Suprapubic skin (tissue), 4 donors: ENCODE measurements at regions not wholly inside any gene's neighbourhood (a gene's known extent, or its start where the extent isn't known, plus 50 kb on each side); places are given as distances from the start of the nearest gene placed in this dataset.

ENCODE experiments used
- DNase-seq, 2 donors: peaks; one replicate each; pipeline ENCODE4 v3.0.0-alpha.2; 2019; ENCODE audit warnings: low spot score in 2 of 2
- H3K27ac ChIP-seq: fragments of 200-600 bp; sonication (generic); one replicate; pipeline ENCODE4 v1.5.1; 2019
- H3K27me3 ChIP-seq: fragments of 200-600 bp; sonication (generic); one replicate; pipeline ENCODE4 v1.5.1; 2019
- H3K36me3 ChIP-seq: fragments of 200-600 bp; sonication (generic); one replicate; pipeline ENCODE4 v1.5.1; 2019
- H3K4me1 ChIP-seq: fragments of 200-600 bp; sonication (generic); one replicate; pipeline ENCODE4 v1.5.1; 2019
- H3K4me3 ChIP-seq: fragments of 200-600 bp; sonication (generic); one replicate; pipeline ENCODE4 v1.5.1; 2019; ENCODE audit warnings: mild to moderate bottlenecking
- H3K9me3 ChIP-seq: fragments of 200-600 bp; sonication (generic); one replicate; pipeline ENCODE4 v1.5.1; 2019
- EP300 ChIP-seq: sonication (generic); formaldehyde crosslinking; IDR thresholded peaks from one replicate; pipeline ENCODE4 v1.6.1; 2017; ENCODE audit warnings: antibody characterized with exemption
- POLR2A ChIP-seq, 2 donors: fragments of 450-650 bp; IDR thresholded peaks; one replicate each; pipeline ENCODE4 v1.6.1; 2017; ENCODE audit warnings: antibody characterized with exemption in 2 of 2, mild to moderate bottlenecking in 2 of 2, moderate library complexity in 2 of 2
- POLR2AphosphoS5 ChIP-seq, 3 donors: sonication (generic); formaldehyde crosslinking; IDR thresholded peaks; one replicate each; pipeline ENCODE4 v1.6.1; 2017; ENCODE audit warnings: antibody characterized with exemption in 3 of 3
- WGBS: methylation state at CpG from one replicate; pipeline ENCODE4 v1.1.5; 2018; 5-methylcytosine and 5-hydroxymethylcytosine counted together
- TF ChIP-seq, protein P1 (sequence below), 2 donors: fragments of 200-600 bp in 1 of 2; fragments of 450-650 bp in 1 of 2; sonication (generic) in 1 of 2; IDR thresholded peaks; one replicate each; pipeline ENCODE4 v1.5.1; 2016 to 2019; ENCODE audit warnings: antibody characterized with exemption in 2 of 2, mild to moderate bottlenecking in 1 of 2, moderate library complexity in 1 of 2

DNA sequence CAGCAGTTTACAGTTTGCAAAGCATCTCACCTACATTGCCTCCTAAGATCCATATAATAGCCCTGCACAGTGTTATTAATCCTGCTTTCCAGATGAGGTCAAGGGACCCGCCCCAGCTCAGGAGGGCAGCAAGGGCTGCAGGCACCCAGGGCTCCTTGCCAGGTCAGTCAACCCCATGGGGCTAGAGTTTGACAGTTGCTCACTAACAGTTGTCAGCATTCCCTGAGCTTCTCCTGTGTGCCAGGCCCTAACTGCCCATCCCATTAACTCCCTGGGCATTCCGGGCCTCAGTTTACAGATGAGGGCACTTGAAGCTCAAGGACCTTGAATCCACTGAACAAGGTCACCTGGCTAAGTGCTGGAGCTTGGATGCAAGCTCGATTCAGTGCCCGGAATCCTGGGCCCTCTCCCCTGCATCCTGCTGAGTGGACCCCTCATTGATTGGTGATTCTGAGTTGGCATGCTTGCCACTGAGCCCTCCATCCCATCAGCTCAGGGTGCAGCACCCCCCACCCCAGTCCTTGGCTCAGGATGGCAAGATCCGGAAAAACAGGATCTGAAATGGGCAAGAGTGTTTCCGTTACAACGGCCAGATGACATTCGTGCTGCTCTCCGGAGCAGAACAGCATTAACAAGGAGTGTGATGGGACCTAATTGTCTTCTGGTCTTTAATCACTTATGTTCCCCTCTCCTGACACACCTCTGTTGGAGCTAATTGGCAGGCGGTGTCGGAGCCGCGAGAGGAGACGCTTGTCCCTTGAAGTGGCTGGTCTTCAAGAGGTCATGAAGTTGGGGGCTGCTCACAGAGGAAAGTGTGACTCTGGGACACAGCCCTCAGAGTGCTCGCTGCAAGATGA, 87.4 kb upstream of the SHISAL1 start:
- Histone ChIP-seq H3K36me3 (no peaks in the 10 kb centered on the region), H3K4me3 (no peak overlapping the region), H3K27ac (no peak overlapping the region), H3K27me3 (peaks cover 36% of the 10 kb centered on the region), H3K9me3 (no peaks in the 10 kb centered on the region), H3K4me1 (peaks cover 2% of the 10 kb centered on the region)
- DNase-seq: peak in 1 of 2 donors; percentile 26
- WGBS: 56% methylated on average over 13 of the region's 15 CpGs
- TF ChIP-seq, protein P1, sequence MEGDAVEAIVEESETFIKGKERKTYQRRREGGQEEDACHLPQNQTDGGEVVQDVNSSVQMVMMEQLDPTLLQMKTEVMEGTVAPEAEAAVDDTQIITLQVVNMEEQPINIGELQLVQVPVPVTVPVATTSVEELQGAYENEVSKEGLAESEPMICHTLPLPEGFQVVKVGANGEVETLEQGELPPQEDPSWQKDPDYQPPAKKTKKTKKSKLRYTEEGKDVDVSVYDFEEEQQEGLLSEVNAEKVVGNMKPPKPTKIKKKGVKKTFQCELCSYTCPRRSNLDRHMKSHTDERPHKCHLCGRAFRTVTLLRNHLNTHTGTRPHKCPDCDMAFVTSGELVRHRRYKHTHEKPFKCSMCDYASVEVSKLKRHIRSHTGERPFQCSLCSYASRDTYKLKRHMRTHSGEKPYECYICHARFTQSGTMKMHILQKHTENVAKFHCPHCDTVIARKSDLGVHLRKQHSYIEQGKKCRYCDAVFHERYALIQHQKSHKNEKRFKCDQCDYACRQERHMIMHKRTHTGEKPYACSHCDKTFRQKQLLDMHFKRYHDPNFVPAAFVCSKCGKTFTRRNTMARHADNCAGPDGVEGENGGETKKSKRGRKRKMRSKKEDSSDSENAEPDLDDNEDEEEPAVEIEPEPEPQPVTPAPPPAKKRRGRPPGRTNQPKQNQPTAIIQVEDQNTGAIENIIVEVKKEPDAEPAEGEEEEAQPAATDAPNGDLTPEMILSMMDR (IDR thresholded peaks at IDR 0.05): no peak
- TF ChIP-seq POLR2AphosphoS5 (IDR thresholded peaks at IDR 0.05) (no peak), POLR2A (IDR thresholded peaks at IDR 0.05) (no peak), EP300 (no peak)

GRCh38 chr22:44398856-44399837, 86.4 kb upstream of the SHISAL1 start:
- WGBS: 84% methylated on average over 14 of the region's 19 CpGs
- DNase-seq: peak in 1 of 2 donors; percentile 39
- no peak overlapping the region for H3K4me3 ChIP-seq
- H3K36me3 ChIP-seq: no peaks in the 10 kb centered on the region
- H3K27me3 ChIP-seq: peaks cover 44% of the 10 kb centered on the region
- H3K27ac ChIP-seq: no peak overlapping the region
- peaks cover 2% of the 10 kb centered on the region for H3K4me1 ChIP-seq
- no peaks in the 10 kb centered on the region for H3K9me3 ChIP-seq
- no peak for TF ChIP-seq POLR2A (IDR thresholded peaks at IDR 0.05)
- no peak for TF ChIP-seq EP300
- no peak for TF ChIP-seq POLR2AphosphoS5 (IDR thresholded peaks at IDR 0.05)
- TF ChIP-seq, protein P1 (IDR thresholded peaks at IDR 0.05): no peak

DNA sequence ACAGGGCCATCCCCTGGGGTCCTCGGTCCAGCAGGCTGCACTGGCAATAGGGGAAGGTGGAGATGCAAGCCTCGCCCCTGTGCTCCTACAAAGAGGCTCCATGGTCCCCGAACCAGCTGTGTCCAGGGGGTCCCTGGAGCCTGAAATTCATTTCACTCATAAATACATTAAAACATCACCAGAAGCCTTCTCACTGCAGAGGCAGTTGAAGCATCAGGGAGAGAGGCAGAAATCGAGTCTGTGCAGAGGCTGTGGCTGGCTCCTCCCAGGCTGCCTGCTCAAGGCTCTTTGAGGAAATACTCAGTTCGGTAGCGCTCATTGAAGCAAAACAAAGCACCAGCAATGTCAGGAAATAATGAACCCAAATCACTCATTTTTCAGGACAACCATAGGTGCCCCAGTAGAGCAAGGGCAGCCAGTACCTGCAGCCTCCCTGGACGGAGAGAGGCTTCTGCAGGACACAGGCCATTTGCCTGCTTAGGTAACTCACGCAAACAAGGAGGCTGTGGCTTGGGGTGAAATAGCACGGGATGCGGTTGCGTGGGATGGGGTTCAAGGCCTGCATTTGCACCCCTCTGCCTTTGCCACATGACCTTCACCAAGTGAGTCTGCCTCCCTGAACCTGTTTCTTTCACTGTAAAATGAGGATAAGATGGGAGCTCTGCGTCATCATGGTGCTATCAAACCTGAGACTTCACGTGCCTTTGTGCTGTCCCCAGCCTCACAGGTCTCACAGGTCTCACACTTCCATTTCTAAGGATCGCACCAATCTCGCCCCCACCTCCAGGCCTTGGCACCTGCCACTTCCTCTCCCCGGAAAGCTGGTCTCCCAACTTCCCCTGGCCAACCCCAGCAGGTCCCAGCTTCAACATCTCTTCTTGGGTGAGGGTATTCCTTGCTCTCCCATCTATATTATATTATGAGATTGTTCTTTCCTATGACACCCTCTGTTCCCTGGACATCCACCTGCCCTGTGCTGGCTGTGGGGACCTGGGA, 84.3 kb upstream of the SHISAL1 start:
- DNase-seq: peak; percentile 34 to 70
- no peaks in the 10 kb centered on the region for H3K36me3 ChIP-seq
- TF ChIP-seq POLR2A (IDR thresholded peaks at IDR 0.05): no peak
- no peak for TF ChIP-seq EP300
- TF ChIP-seq POLR2AphosphoS5 (IDR thresholded peaks at IDR 0.05): no peak
- TF ChIP-seq, protein P1 (IDR thresholded peaks at IDR 0.05): no peak
- H3K4me3 ChIP-seq: no peak overlapping the region
- 84% methylated on average over 15 of the region's 16 CpGs for WGBS
- peaks cover 56% of the 10 kb centered on the region for H3K27me3 ChIP-seq
- H3K27ac ChIP-seq: no peak overlapping the region
- H3K4me1 ChIP-seq: peaks cover 4% of the 10 kb centered on the region
- H3K9me3 ChIP-seq: no peaks in the 10 kb centered on the region

GRCh38 chr22:44396021-44396726, 83.4 kb upstream of the SHISAL1 start:
- Histone ChIP-seq H3K4me1 (peaks cover 4% of the 10 kb centered on the region), H3K27me3 (peaks cover 65% of the 10 kb centered on the region), H3K27ac (no peak overlapping the region), H3K4me3 (no peak overlapping the region), H3K9me3 (no peaks in the 10 kb centered on the region), H3K36me3 (no peaks in the 10 kb centered on the region)
- 70% methylated on average over 12 of the region's 12 CpGs for WGBS
- TF ChIP-seq, protein P1 (IDR thresholded peaks at IDR 0.05): no peak
- TF ChIP-seq EP300: no peak
- DNase-seq: peak; percentile 46 to 48
